ENCODE measurements at regions not wholly inside any gene's neighbourhood (a gene's known extent, or its start where the extent isn't known, plus 50 kb on each side); places are given as distances from the start of the nearest gene placed in this dataset.
A peak's percentile ranks its signal among the peaks of the same experiment; 100 is the strongest.

GRCh38 chr15:87805117-87805820 is 451.3 kb downstream of the NTRK3 start:
- DNase-seq = no peak

- no peak for DNase-seq
Measured at GRCh38 chr15:87804451-87804850, 452.1 kb downstream of the NTRK3 start.

GRCh38 chr15:87799838-87800237 is 456.7 kb downstream of the NTRK3 start:
- no peak for DNase-seq

DNA sequence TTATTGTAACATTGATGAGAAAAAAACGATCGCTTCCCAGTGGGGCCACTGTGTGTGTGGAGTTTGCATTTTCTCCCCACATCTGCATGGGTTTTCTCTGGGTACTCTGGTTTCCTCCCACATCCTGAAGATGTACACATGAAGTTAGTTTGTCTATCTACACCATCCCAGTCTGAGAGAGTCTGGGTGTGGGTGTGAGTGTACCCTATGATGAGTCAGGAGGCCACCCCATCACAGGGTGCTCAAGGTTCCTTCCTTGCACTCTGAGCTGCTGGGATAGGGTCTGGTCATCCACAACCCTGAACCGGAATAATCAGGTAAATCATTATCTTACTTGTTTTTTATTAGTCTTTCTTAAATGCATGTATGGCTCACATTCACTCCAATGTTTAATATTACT is 457.1 kb downstream of the NTRK3 start:
- no peak for DNase-seq

DNA sequence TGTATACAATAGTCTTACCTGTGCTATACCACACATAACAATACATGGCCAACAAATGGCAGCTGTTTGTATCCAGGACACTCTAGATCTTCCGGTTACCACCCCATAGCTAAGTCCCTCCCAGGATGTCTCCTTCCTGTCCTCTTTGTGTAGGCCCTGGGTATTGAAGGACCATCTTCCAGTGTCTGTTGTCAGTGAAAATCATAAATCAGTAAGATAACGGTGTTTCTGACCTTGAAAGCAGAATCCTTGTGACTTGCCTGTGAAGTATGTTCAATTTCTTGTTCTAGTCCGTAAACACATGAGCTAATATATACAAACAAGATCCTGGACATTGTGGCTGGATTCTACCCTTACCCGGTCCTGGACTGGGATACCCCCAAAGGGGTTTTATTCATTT is 462.8 kb downstream of the NTRK3 start:
- DNase-seq = no peak

GRCh38 chr15:87792250-87793040 is 464.1 kb downstream of the NTRK3 start:
- DNase-seq = no peak

DNA sequence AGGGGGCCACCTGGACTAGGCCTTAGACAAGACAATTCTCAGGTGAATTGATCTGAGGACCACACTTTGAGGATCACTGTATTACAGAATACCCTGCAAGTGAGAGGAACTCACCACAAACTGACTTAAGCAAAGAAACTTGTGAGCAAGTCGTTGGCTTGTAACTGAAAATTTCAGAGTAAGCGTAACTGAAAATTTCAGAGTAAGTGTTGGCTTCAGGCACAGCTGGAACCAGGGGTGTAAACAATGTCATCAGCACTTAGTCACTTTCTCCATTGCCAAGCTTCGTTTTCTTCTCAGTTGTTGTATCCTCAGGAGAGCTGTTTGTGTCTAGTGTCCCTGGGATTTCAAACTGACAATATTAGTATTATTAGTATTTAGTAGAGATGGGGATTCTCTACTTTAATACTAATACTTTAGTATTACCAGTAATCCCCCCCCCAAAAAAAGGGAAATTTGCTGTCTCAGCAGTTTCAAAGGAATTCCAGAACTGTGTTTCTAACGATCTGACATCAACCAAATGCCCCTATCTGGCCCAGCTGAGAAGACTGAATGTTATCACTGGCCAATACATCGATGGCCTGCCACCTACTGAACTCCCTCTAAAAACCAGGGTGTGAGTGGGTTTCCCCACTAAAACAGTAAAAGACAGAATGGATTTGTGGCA is 474.4 kb downstream of the NTRK3 start:
- no peak for DNase-seq

DNA sequence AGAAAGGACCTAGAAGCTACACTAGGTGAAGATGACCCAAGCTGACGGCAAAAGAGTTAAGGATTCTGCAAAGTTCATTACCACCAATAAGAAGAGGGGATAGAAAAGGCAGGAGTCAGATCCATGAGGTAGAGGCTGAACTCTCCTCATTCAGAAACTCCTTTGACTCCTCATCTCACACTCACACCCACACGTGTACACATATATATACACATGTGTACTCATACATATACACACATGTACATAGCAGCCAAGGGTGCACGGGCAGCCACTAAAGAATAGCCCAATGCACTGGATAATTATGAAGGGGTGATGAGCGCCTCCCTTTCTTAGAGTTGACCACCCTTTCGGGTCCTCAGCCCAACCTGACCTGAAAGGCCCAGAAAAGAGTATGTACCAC is 476.8 kb downstream of the NTRK3 start:
- no peak for DNase-seq

DNA sequence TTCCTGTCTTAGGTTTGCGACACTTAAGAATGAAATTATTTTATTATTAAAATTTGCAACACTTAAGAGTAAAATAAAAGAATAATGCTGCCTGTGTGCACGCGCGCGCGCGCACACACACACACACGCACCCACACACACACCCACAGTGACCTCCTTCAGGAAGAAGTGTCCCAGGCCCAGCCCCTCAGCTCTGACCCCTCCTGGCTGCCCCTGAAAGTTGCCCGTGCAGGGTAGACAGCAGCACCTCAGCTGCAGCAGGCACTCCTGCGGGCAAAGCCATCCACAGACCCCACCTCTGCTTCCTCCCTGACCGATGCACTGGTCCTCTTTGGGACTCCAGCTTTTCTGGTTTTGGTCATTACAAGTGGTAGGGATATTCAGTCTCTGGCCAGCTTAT is 478.2 kb downstream of the NTRK3 start:
- DNase-seq = no peak

- DNase-seq = no peak
Measured at GRCh38 chr15:87777054-87777561, 479.4 kb downstream of the NTRK3 start.

DNA sequence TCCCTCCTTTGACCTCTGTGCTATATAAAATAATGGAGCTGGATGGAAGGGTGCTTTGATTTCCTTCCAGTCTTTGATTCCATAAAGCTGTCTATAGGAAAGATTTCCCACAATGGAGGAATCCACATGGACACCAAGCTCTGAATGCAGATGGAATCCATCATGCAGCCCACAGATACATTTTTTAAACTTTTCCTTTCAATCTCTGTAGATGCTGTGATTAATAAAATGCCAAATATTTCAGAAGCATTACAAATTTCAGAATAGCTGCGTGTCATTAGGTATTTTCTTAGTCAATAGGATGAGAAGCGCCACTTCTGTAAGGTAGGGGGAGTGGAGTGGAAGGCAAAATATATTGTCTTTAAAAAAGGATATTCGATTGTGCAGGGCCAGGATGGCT is 489.0 kb downstream of the NTRK3 start:
- no peak for DNase-seq

DNA sequence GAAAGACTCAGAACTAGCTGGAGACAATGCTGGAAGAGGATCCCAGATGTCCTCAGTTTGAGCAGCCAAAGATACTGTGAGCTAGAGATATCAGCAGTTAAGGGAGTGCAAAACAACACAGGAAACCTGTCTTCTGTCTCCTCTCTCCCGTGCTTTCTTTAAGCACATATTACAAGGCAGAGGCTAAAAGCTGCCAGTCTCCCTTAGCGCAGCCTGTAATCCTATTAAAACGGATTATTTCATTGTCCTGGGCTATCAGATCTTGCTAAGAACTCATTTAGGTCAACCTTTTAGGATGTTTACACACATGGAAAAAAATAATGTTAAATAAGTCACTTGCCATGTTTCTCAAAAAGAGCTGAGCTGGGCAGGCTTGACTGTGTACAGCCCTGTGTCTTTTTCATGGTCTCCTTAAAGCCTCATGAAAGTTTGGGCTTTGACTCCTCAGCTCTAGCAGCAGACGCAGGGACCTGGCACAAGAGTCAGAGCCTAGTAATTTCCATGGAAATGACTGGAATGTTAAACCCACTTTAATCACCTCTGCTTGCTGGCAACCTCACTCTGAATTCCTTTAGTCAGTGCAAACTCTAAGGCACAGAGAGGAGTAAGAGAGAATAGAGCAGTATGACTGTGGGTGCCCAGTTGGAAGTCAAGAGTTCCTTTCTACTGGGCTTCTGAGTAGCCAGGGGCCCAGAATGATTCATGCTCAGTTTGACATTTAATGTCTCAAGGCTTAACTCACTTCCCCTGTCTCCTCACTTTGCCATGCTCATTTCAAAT is 491.9 kb downstream of the NTRK3 start:
- no peak for DNase-seq

DNA sequence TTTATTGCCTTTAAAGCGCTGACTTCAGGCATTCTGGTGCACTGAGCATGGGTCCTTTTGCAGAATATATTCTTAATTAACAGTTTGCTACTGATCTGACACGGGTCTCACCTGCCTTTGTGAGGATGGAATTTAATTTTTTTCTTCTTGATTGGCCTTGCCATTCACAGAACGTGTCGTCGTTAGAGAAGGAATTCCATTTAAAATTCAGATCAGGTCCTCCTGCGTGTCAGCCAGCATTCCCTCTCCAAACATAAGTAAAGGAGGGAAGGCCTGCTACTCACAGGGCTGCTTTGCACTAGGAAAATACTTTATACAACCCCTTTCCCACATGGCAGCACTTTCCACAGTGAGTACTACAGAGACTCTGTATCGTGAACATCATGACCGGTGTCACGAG is 492.7 kb downstream of the NTRK3 start:
- no peak for DNase-seq

DNA sequence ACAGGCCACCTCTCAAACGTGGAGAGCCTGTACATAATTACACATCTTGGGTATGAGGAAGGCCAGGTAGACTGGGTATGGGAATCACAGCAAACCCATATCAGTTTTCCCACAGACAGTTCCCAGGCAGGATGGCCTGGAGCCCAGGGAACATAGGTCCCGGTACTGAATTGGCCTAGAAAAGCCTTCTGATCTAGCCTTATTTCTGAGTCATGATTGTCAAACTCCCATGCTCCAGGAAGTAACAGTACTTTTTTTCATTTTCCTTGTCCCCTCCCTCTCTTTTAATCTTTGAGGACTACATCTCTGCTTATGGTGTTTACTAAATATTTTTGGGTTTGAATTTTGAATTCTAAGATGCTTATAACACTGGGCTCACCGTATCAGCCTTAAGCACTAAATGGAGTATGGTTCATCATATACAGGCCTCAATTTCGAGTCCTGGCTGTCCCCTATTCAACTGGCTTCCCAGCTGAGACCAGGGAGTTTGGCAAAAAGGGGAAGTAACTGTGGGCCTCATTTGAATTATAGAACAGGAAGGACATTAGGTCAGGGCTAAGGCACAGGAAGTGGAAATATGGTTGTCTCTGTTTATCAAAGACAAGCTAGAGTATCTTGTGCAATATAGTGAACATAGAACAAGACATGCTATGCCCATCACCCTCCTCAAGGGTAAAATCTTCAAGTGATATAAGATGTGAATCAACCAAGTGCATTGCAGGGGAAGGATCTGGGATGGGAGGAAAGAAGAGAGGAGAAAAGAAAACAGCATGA is 494.6 kb downstream of the NTRK3 start:
- no peak for DNase-seq

DNA sequence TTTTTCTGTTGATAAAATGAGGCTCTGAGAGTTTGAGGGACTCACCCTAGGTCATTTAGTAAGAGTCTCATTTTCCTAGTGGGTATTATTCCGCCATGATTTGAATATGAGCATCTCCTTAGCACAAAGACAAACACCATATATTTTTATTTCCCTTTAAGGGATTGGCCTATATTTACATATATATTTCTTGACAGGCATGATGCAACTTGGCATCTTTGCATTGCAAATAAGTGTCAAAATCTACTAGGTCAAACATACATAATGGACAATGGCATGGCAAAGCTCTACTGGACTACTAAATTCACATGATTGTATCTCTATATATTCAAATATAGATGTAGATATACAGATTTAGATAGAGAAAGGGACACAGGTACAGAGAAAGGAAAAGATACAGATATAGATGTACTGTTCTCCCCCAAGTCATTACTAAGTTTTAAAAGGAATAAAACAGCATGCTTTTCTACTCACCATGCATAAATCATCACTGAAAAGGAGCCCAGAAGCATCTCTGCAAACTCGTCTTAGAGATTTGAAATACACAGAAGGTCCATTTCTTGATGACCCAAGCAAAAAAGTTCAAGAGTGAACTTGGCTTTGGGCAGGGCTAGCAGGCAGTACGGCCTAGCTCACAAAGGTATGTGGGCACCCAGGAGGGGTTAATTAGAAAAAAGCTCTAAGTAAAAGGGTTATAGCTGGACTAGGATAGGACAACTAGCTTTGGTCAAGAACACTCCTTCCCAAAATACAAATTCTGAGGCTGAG is 495.8 kb downstream of the NTRK3 start:
- DNase-seq = no peak

GRCh38 chr15:87758794-87759418 is 497.6 kb downstream of the NTRK3 start:
- DNase-seq = no peak

DNA sequence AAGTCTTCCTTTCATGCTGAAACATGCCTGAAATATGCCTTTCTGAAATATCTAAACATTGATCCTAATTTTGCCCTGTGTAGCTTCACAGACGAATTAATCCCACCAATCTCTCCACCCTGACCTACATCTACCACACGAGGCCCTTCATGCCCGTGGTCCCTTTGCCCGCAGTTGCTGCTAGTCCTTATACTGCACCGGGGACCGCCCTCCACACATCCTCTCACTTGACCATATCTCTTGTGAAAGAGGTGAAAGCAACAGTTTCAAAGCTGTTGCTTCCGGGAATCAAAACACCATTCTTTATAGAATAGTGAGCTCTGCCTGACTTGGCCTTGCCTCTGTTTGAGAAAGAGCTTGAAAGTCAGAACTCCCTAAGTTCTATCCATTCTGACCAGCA is 499.5 kb downstream of the NTRK3 start:
- DNase-seq = no peak

- no peak for DNase-seq
Measured at GRCh38 chr15:87756072-87756471, 500.5 kb downstream of the NTRK3 start.

DNA sequence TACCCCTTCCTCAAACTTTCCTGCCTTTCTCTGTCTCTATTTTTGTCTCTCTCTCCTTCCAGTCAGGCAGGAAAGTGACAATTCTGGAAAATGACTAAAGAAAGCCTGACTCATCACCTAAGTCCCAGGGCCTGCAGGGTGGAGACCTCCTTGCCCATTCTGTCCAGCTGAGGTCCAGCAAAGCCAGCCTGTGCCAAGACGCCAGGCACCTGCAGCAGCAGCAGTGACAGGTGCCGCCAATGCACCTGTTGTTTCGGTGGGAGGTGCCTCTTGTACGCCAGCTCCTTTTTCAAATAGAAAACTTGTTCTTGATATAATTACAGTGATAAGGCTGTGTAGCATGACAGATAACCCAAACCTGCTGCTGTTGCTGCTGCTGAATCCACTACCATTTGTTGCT is 501.3 kb downstream of the NTRK3 start:
- DNase-seq = peak; percentile 79

GRCh38 chr15:87753539-87753938 is 503.0 kb downstream of the NTRK3 start:
- no peak for DNase-seq

Measured in NCI-H1105 treated with DMSO at 0.1 percent for 48 hours (cell line).